Heart right ventricle (tissue), 16 donors: ENCODE measurements at regions not wholly inside any gene's neighbourhood (a gene's known extent, or its start where the extent isn't known, plus 50 kb on each side); places are given as distances from the start of the nearest gene placed in this dataset.

Source experiments
- ATAC-seq, 8 donors: fragments of 200-7000 bp; cut with Tn5 transposase; one replicate each; pipeline ENCODE4 v1.9.1; 2020; ENCODE audit warnings: mild to moderate bottlenecking in 8 of 8, moderate library complexity in 8 of 8, moderate number of reproducible peaks in 1 of 8
- DNase-seq, 2 donors: peaks; one replicate each; pipeline ENCODE4 v3.0.0-alpha.2; 2020
- H3K27ac ChIP-seq, 10 donors: fragments of 200-600 bp; sonication (generic) in 2 of 10; one replicate each; pipeline versions ENCODE4 v1.5.0 to v1.8.0; 2020 to 2022; ENCODE audit warnings: mild to moderate bottlenecking in 3 of 10
- H3K27me3 ChIP-seq, 7 donors: fragments of 200-600 bp; one replicate each; pipeline ENCODE4 v1.8.0; 2021 to 2022; ENCODE audit warnings: mild to moderate bottlenecking in 2 of 7
- H3K36me3 ChIP-seq, 9 donors: fragments of 200-600 bp; sonication (generic) in 1 of 9; one replicate each; pipeline versions ENCODE4 v1.5.0 to v1.8.0; 2020 to 2022; ENCODE audit warnings: mild to moderate bottlenecking in 2 of 9
- H3K4me1 ChIP-seq, 9 donors: fragments of 200-600 bp; sonication (generic) in 1 of 9; one replicate each; pipeline versions ENCODE4 v1.5.0 to v1.8.0; 2020 to 2022; ENCODE audit warnings: mild to moderate bottlenecking in 4 of 9
- H3K4me3 ChIP-seq, 10 donors: fragments of 200-600 bp; sonication (generic) in 2 of 10; one replicate each; pipeline versions ENCODE4 v1.5.0 to v1.8.0; 2020 to 2022; ENCODE audit warnings: mild to moderate bottlenecking in 7 of 10, moderate library complexity in 2 of 10
- H3K9me3 ChIP-seq, 11 donors: fragments of 200-600 bp in 10 of 11; sonication (generic) in 2 of 11; one replicate each; pipeline versions ENCODE4 v1.5.0 to v1.8.0; 2013 to 2022; ENCODE audit warnings: mild to moderate bottlenecking in 2 of 11, control low read depth in 1 of 11, moderate library complexity in 1 of 11
- CTCF ChIP-seq, 9 donors: fragments of 200-600 bp; sonication (generic) in 2 of 9; IDR thresholded peaks; one replicate each; pipeline versions ENCODE4 v1.5.0 to v1.8.0; 2021 to 2022; ENCODE audit warnings: antibody characterized with exemption in 9 of 9, mild to moderate bottlenecking in 5 of 9, moderate library complexity in 1 of 9
- WGBS, 2 donors: extraction: QIAGEN DNeasy Blood & Tissue Kit; methylation state at CpG; one replicate each; pipeline ENCODE4 v1.1.7; 2013; ENCODE audit warnings: inconsistent platforms in 1 of 2; 5-methylcytosine and 5-hydroxymethylcytosine counted together
- intact Hi-C, 10 donors: fragments of 100-400 bp; cut with DNase I; formaldehyde crosslinking; loops; one replicate each; pipeline versions ENCODE4 v1.11.1 to v1.14.2; 2022
- donor health status: Arrhythmogenic right ventricular cardiomyopathy.
- donor health status: ischemic (EF 13 %, LVEDD 7.1; RV severe dilation, severe dysfunction).
- donor health status: healthy with polysubstance abuse.
- donor health status: DM: no; HTN: yes; CAD: no.
- donor health status: DM: no; HTN: no; CAD: no.
- donor health status: ischemic (EF 25% LVEDD 6.9; RV normal size, moderate dysfunction).
- donor health status: ischemic (EF 25% LVEDD 5.7; RV mildly dilated, moderate dysfunction).
- donor health status: healthy.
- donor health status: DM: yes; HTN: yes; CAD: no.
- donor health status: Ischemic cardiomyopathy.
- donor health status: ischemic (EF 35%, LVEDD 5.7; RV mildly dilated, moderate dysfunction).
- donor health status: nonischemic (EF 11% LVEDD 7.7; RV severe dilation, severe dysfunction).
- donor health status: DM: yes; HTN: yes; CAD: no.
- donor health status: PGD.
- donor health status: ischemic (EF 29% LVEDD 5.4; RV normal size, mild dysfunction).
- donor health status: nonischemic (EF 23%, LVEDD 6.1; RV moderate dilation, normal function).

GRCh38 chr6:105940990-105941389, 145.1 kb upstream of the PRDM1 start:
- ATAC-seq (no peak), DNase-seq (no peak)
- H3K27ac ChIP-seq = no peak overlapping the region
- H3K4me3 ChIP-seq = no peak overlapping the region
- H3K9me3 ChIP-seq = no peaks in the 10 kb centered on the region
- no peak for TF ChIP-seq CTCF (IDR thresholded peaks at IDR 0.05)
- H3K36me3 ChIP-seq = no peaks in the 10 kb centered on the region
- 34 to 61% methylated on average over 2 of the region's 2 CpGs for WGBS, 2 donors
- H3K4me1 ChIP-seq = peaks cover 0 to 5% (median 0%) of the 10 kb centered on the region in 9 donors
- peaks cover 0 to 4% (median 0%) of the 10 kb centered on the region in 7 donors for H3K27me3 ChIP-seq
- intact Hi-C loops = no loop called here

GRCh38 chr6:105936972-105937371, 149.2 kb upstream of the PRDM1 start:
- DNase-seq (no peak), ATAC-seq (no peak)
- no peak overlapping the region for H3K4me3 ChIP-seq
- H3K27ac ChIP-seq = no peak overlapping the region
- WGBS, 2 donors = 73 to 85% methylated on average over 2 of the region's 2 CpGs
- H3K9me3 ChIP-seq = no peaks in the 10 kb centered on the region
- peaks cover 0 to 10% (median 0%) of the 10 kb centered on the region in 9 donors for H3K4me1 ChIP-seq
- no peaks in the 10 kb centered on the region for H3K36me3 ChIP-seq
- no peaks in the 10 kb centered on the region for H3K27me3 ChIP-seq
- intact Hi-C loops = no loop called here
- no peak for TF ChIP-seq CTCF (IDR thresholded peaks at IDR 0.05)

- Histone ChIP-seq H3K27me3 (no peaks in the 10 kb centered on the region), H3K4me1 (peaks cover 0 to 10% (median 0%) of the 10 kb centered on the region in 9 donors), H3K27ac (peak overlapping the region in 1 of 10 donors; percentile 41), H3K9me3 (no peaks in the 10 kb centered on the region), H3K4me3 (no peak overlapping the region), H3K36me3 (no peaks in the 10 kb centered on the region)
- intact Hi-C loops = no loop called here
- ATAC-seq (no peak), DNase-seq (no peak)
- WGBS, 2 donors = 75 to 79% methylated on average over 4 of the region's 4 CpGs
- TF ChIP-seq CTCF (IDR thresholded peaks at IDR 0.05) = no peak
Measured at GRCh38 chr6:105935416-105935815, 150.7 kb upstream of the PRDM1 start.

GRCh38 chr6:105934708-105935107, 151.4 kb upstream of the PRDM1 start:
- Histone ChIP-seq H3K27ac (peak overlapping the region in 1 of 10 donors; percentile 41), H3K36me3 (no peaks in the 10 kb centered on the region), H3K9me3 (no peaks in the 10 kb centered on the region), H3K4me3 (no peak overlapping the region), H3K4me1 (peaks cover 0 to 10% (median 0%) of the 10 kb centered on the region in 9 donors), H3K27me3 (no peaks in the 10 kb centered on the region)
- ATAC-seq (no peak), DNase-seq (no peak)
- no peak for TF ChIP-seq CTCF (IDR thresholded peaks at IDR 0.05)
- intact Hi-C loops = no loop called here
- 86% methylated on average over 5 of the region's 5 CpGs for WGBS, 2 donors
